HCT116 (cell line): ENCODE measurements at regions not wholly inside any gene's neighbourhood (a gene's known extent, or its start where the extent isn't known, plus 50 kb on each side); places are given as distances from the start of the nearest gene placed in this dataset.

Experiments
- ATAC-seq: fragments of 200-7000 bp; cut with Tn5 transposase; 2 replicates; pipeline ENCODE4 v1.9.1; 2020; ENCODE audit warnings: mild to moderate bottlenecking, moderate library complexity
- BruUV-seq: library from RNA; stranded (reverse); fragments of 400-500 nt; replicated peaks from 2 replicates; lab custom pipeline; 2021; lab: Mats Ljungman, UMichigan
- CTCF ChIA-PET: fragments of 300-600 bp; sonication (Branson Sonifier 250); formaldehyde crosslinking; loops from one replicate; lab custom pipeline; 2021; ENCODE audit warnings: antibody characterized with exemption; lab: Charles Lee
- POLR2A ChIA-PET: fragments of 300-600, 350-600 bp; sonication (Branson Sonifier 250); formaldehyde crosslinking; loops from one replicate; lab custom pipeline; 2021; ENCODE audit warnings: antibody characterized with exemption; lab: Charles Lee
- RAD21 ChIA-PET, 2 experiments: fragments of 300-600 bp; sonication (Branson Sonifier 250); formaldehyde crosslinking; loops; one replicate each; lab custom pipeline; 2023; ENCODE audit warnings: low total read pairs in 2 of 2; ENCODE audit not compliant: uncharacterized antibody in 2 of 2, unreplicated experiment in 2 of 2, low non-redundant PET in 1 of 2; lab: Charles Lee
- DNase-seq: peaks from one replicate; pipeline ENCODE4 v3.0.0-alpha.2; 2010; ENCODE audit warnings: low read depth, low spot score
- H2AFZ ChIP-seq: fragments of 200-600 bp; shearing (Covaris generic), sonication (generic); 2 replicates; pipeline ENCODE4 v1.6.1; 2017; ENCODE audit warnings: low read depth, mixed run types, mixed read lengths, antibody characterized with exemption, low read length; ENCODE audit not compliant: poor library complexity, severe bottlenecking
- H3K27ac ChIP-seq: 2 replicates; pipeline ENCODE4 v1.5.1; 2012; ENCODE audit warnings: low read depth, low read length
- H3K27me3 ChIP-seq: fragments of 200-600 bp; sonication (generic); 2 replicates; pipeline ENCODE4 v1.6.1; 2016; ENCODE audit warnings: mixed run types, low read length, mixed read lengths; ENCODE audit not compliant: insufficient read depth
- H3K36me3 ChIP-seq, 2 experiments: fragments of 200-500 bp in 1 of 2; fragments of 200-600 bp in 1 of 2; sonication (Bioruptor generic) in 1 of 2; sonication (generic) in 1 of 2; 2 replicates each; pipeline versions ENCODE4 v1.5.1 to v1.6.1; 2014 to 2016; ENCODE audit warnings: low read length in 2 of 2, inconsistent platforms in 1 of 2, mixed read lengths in 1 of 2, mixed run types in 1 of 2; ENCODE audit not compliant: insufficient read depth in 2 of 2, control insufficient read depth in 1 of 2
- H3K4me1 ChIP-seq, 2 experiments: fragments of 200-600 bp in 1 of 2; sonication (generic) in 1 of 2; 2 replicates each; pipeline versions ENCODE4 v1.5.1 to v1.6.1; 2012 to 2017; ENCODE audit warnings: low read length in 2 of 2, inconsistent platforms in 1 of 2, mild to moderate bottlenecking in 1 of 2, mixed read lengths in 1 of 2, mixed run types in 1 of 2, moderate library complexity in 1 of 2; ENCODE audit not compliant: insufficient read depth in 2 of 2, control insufficient read depth in 1 of 2
- H3K4me2 ChIP-seq: fragments of 200-600 bp; sonication (generic); 2 replicates; pipeline ENCODE4 v1.6.1; 2017; ENCODE audit warnings: mixed run types, low read length, mixed read lengths
- H3K4me3 ChIP-seq, 2 experiments: fragments of 200-600 bp in 1 of 2; sonication (generic) in 1 of 2; replicated peaks in 1 of 2; 2 replicates each; pipeline ENCODE4 v1.5.1; 2011 to 2016; ENCODE audit warnings: low read length in 2 of 2, control low read depth in 1 of 2, low read depth in 1 of 2, mild to moderate bottlenecking in 1 of 2, mixed read lengths in 1 of 2, mixed run types in 1 of 2
- H3K79me2 ChIP-seq: fragments of 200-600 bp; sonication (generic); 2 replicates; pipeline ENCODE4 v1.6.1; 2017; ENCODE audit warnings: mild to moderate bottlenecking, mixed run types, low read length, moderate library complexity, mixed read lengths; ENCODE audit not compliant: insufficient read depth
- H3K9ac ChIP-seq: fragments of 200-600 bp; sonication (generic); 2 replicates; pipeline ENCODE4 v1.6.1; 2016; ENCODE audit warnings: low read length, mixed read lengths
- H3K9me2 ChIP-seq: fragments of 200-600 bp; sonication (generic), shearing (Covaris generic); 2 replicates; pipeline ENCODE4 v1.6.1; 2017; ENCODE audit warnings: mixed run types, mild to moderate bottlenecking, moderate library complexity; ENCODE audit not compliant: insufficient read depth
- H3K9me3 ChIP-seq, 2 experiments: fragments of 200-500 bp in 1 of 2; fragments of 200-600 bp in 1 of 2; sonication (Bioruptor generic) in 1 of 2; sonication (generic) in 1 of 2; 2 replicates each; pipeline ENCODE4 v1.6.1; 2014 to 2017; ENCODE audit warnings: low read length in 2 of 2, mixed read lengths in 2 of 2, inconsistent platforms in 1 of 2, low read depth in 1 of 2, mild to moderate bottlenecking in 1 of 2, mixed run types in 1 of 2, moderate library complexity in 1 of 2; ENCODE audit not compliant: control insufficient read depth in 1 of 2, insufficient read depth in 1 of 2
- H4K20me1 ChIP-seq: fragments of 200-600 bp; sonication (generic), shearing (Covaris generic); 2 replicates; pipeline ENCODE4 v1.6.1; 2017; ENCODE audit warnings: mixed run types, mild to moderate bottlenecking, moderate library complexity; ENCODE audit not compliant: insufficient read depth
- ATF3 ChIP-seq: IDR thresholded peaks from 2 replicates; pipeline ENCODE4 v1.6.1; 2012
- CBX3 ChIP-seq: IDR thresholded peaks from 2 replicates; pipeline ENCODE4 v1.6.1; 2012; ENCODE audit warnings: low read depth
- CEBPB ChIP-seq: IDR thresholded peaks from 2 replicates; pipeline ENCODE4 v1.6.1; 2012; ENCODE audit warnings: low read depth
- CTCF ChIP-seq, 3 experiments: fragments of 200-600 bp in 1 of 3; sonication (generic) in 1 of 3; IDR thresholded peaks in 2 of 3; conservative IDR thresholded peaks in 1 of 3; 2 replicates each; pipeline ENCODE4 v1.5.1; 2012 to 2017; ENCODE audit warnings: low read depth in 2 of 3, low read length in 2 of 3, antibody characterized with exemption in 1 of 3, borderline replicate concordance in 1 of 3, control low read depth in 1 of 3, mild to moderate bottlenecking in 1 of 3, mixed read lengths in 1 of 3, mixed run types in 1 of 3, moderate library complexity in 1 of 3; ENCODE audit not compliant: insufficient read depth in 1 of 3
- EGR1 ChIP-seq: IDR thresholded peaks from 2 replicates; pipeline ENCODE4 v1.6.1; 2012; ENCODE audit warnings: low read depth
- EZH2 ChIP-seq: fragments of 200-600 bp; sonication (generic); IDR thresholded peaks from 2 replicates; pipeline ENCODE4 v1.6.1; 2017; ENCODE audit warnings: antibody characterized with exemption, mixed run types
- MAX ChIP-seq: IDR thresholded peaks from 2 replicates; pipeline ENCODE4 v1.6.1; 2012
- POLR2A ChIP-seq: IDR thresholded peaks from 2 replicates; pipeline ENCODE4 v1.7.0; 2011; ENCODE audit warnings: borderline replicate concordance; ENCODE audit not compliant: insufficient read depth, insufficient read length; ENCODE audit errors: extremely low read depth
- RAD21 ChIP-seq: IDR thresholded peaks from 2 replicates; pipeline ENCODE4 v1.6.1; 2012; ENCODE audit warnings: low read depth, mild to moderate bottlenecking
- REST ChIP-seq: IDR thresholded peaks from 2 replicates; pipeline ENCODE4 v1.6.1; 2012; ENCODE audit warnings: low read depth
- SRF ChIP-seq: IDR thresholded peaks from 2 replicates; pipeline ENCODE4 v1.6.1; 2012; ENCODE audit warnings: low read depth
- YY1 ChIP-seq: IDR thresholded peaks from 2 replicates; pipeline ENCODE4 v1.6.1; 2011; ENCODE audit warnings: low read length, low read depth, moderate library complexity, mild to moderate bottlenecking; ENCODE audit not compliant: insufficient replicate concordance; ENCODE audit errors: extremely low read depth
- ZBTB33 ChIP-seq: IDR thresholded peaks from 2 replicates; pipeline ENCODE4 v1.6.1; 2011; ENCODE audit warnings: mild to moderate bottlenecking, low read length, moderate library complexity; ENCODE audit not compliant: insufficient replicate concordance; ENCODE audit errors: extremely low read depth
- ZFX ChIP-seq: fragments of 450-650 bp; IDR thresholded peaks from 2 replicates; pipeline ENCODE4 v1.6.1; 2017
- intact Hi-C: fragments of 100-400 bp; cut with micrococcal nuclease; formaldehyde crosslinking; loops from 2 replicates; pipeline ENCODE4 v1.10.0; 2022

GRCh38 chr12:30828686-30829085, 73.9 kb upstream of the CAPRIN2 start:
- Histone ChIP-seq H3K4me3 (no peak overlapping the region), H4K20me1 (no peaks in the 10 kb centered on the region), H2AFZ (no peak overlapping the region), H3K27ac (no peak overlapping the region), H3K9me3 (no peaks in the 10 kb centered on the region), H3K79me2 (no peaks in the 10 kb centered on the region), H3K4me2 (no peak overlapping the region), H3K36me3 (no peaks in the 10 kb centered on the region), H3K4me1 (no peaks in the 10 kb centered on the region), H3K9ac (no peak overlapping the region), H3K27me3 (no peaks in the 10 kb centered on the region), H3K9me2 (no peaks in the 10 kb centered on the region)
- POLR2A ChIA-PET = no interaction called here
- no TSS peak for BruUV-seq
- DNase-seq (no peak), ATAC-seq (no peak)
- CTCF ChIA-PET = no interaction called here
- intact Hi-C loops = no loop called here
- RAD21 ChIA-PET = no interaction called here
- TF ChIP-seq EZH2 (no peak), ATF3 (no peak), YY1 (no peak), ZFX (no peak), CBX3 (no peak), SRF (no peak), ZBTB33 (no peak), MAX (no peak), RAD21 (no peak), EGR1 (no peak), POLR2A (no peak), REST (no peak), CEBPB (no peak), CTCF (IDR thresholded peaks at IDR 0.05 in 2 of 3, conservative IDR thresholded peaks at IDR 0.05 in 1 of 3; ENCODE audit: borderline replicate concordance in 1 of 3, insufficient read depth in 1 of 3, low read depth in 2 of 3, low read length in 2 of 3) (no peak)
